ENCODE measurements at regions not wholly inside any gene's neighbourhood (a gene's known extent, or its start where the extent isn't known, plus 50 kb on each side); places are given as distances from the start of the nearest gene placed in this dataset.
"Not testable (repeated sequence)": the region's sequence is repeated elsewhere in the genome, so short reads cannot be mapped to it uniquely, and the experiment has no call there.

- H3K4me3 ChIP-seq (replicated peaks in 1 of 4; ENCODE audit: control extremely low read depth in 1 of 4, insufficient read depth in 1 of 4, low read depth in 3 of 4, low read length in 4 of 4): no peak overlapping the region
- TF ChIP-seq EZH2 (IDR thresholded peaks at IDR 0.05; ENCODE audit: low read length, missing control alignments): no peak
- no peak for TF ChIP-seq CTCF (conservative IDR thresholded peaks at IDR 0.05 in 1 of 2, IDR thresholded peaks at IDR 0.05 in 1 of 2; ENCODE audit: low read depth in 1 of 2, low read length in 2 of 2)
- no peaks in the 10 kb centered on the region for H3K36me3 ChIP-seq (ENCODE audit: control insufficient read depth, insufficient read depth, low read length)
- no peak overlapping the region for H3K27ac ChIP-seq (ENCODE audit: insufficient read depth, low read length)
- H3K4me1 ChIP-seq (ENCODE audit: control insufficient read depth, extremely low read depth, insufficient read depth, low read length): no peaks in the 10 kb centered on the region
- no peaks in the 10 kb centered on the region for H4K20me1 ChIP-seq (ENCODE audit: control insufficient read depth, extremely low read depth, insufficient read depth, low read length)
- H3K79me2 ChIP-seq (ENCODE audit: control insufficient read depth, insufficient read depth, low read length): no peaks in the 10 kb centered on the region
- H2AFZ ChIP-seq (ENCODE audit: low read length): no peak overlapping the region
- no peaks in the 10 kb centered on the region for H3K9me3 ChIP-seq (ENCODE audit: control insufficient read depth, insufficient read depth, low read depth, low read length)
- H3K4me2 ChIP-seq (ENCODE audit: extremely low read depth, insufficient read depth, low read length): no peak overlapping the region
- no peaks in the 10 kb centered on the region for H3K27me3 ChIP-seq (ENCODE audit: control insufficient read depth, insufficient read depth, low read length)
- no peak for DNase-seq (ENCODE audit: low read depth in 2 of 2)
- H3K9ac ChIP-seq (ENCODE audit: insufficient read depth, low read length): no peak overlapping the region
Measured at GRCh38 chr4:110343534-110343933, 132.4 kb upstream of the ENPEP start.

- H3K4me3 ChIP-seq (replicated peaks in 1 of 4; ENCODE audit: control extremely low read depth in 1 of 4, insufficient read depth in 1 of 4, low read depth in 3 of 4, low read length in 4 of 4); H4K20me1 ChIP-seq (ENCODE audit: control insufficient read depth, extremely low read depth, insufficient read depth, low read length); H3K27me3 ChIP-seq (ENCODE audit: control insufficient read depth, insufficient read depth, low read length); H3K4me1 ChIP-seq (ENCODE audit: control insufficient read depth, extremely low read depth, insufficient read depth, low read length); H3K79me2 ChIP-seq (ENCODE audit: control insufficient read depth, insufficient read depth, low read length); H2AFZ ChIP-seq (ENCODE audit: low read length); H3K9ac ChIP-seq (ENCODE audit: insufficient read depth, low read length); H3K4me2 ChIP-seq (ENCODE audit: extremely low read depth, insufficient read depth, low read length); H3K9me3 ChIP-seq (ENCODE audit: control insufficient read depth, insufficient read depth, low read depth, low read length); H3K27ac ChIP-seq (ENCODE audit: insufficient read depth, low read length); H3K36me3 ChIP-seq (ENCODE audit: control insufficient read depth, insufficient read depth, low read length): not testable (repeated sequence)
- DNase-seq (ENCODE audit: low read depth in 2 of 2): peak in 1 of 2 donors; percentile 54
Measured at GRCh38 chr4:110341118-110341517, 134.8 kb upstream of the ENPEP start.

- H3K27me3 ChIP-seq (ENCODE audit: control insufficient read depth, insufficient read depth, low read length): no peaks in the 10 kb centered on the region
- TF ChIP-seq EZH2 (IDR thresholded peaks at IDR 0.05; ENCODE audit: low read length, missing control alignments) (no peak), CTCF (conservative IDR thresholded peaks at IDR 0.05 in 1 of 2, IDR thresholded peaks at IDR 0.05 in 1 of 2; ENCODE audit: low read depth in 1 of 2, low read length in 2 of 2) (no peak)
- H3K4me3 ChIP-seq (replicated peaks in 1 of 4; ENCODE audit: control extremely low read depth in 1 of 4, insufficient read depth in 1 of 4, low read depth in 3 of 4, low read length in 4 of 4): no peak overlapping the region
- H3K79me2 ChIP-seq (ENCODE audit: control insufficient read depth, insufficient read depth, low read length): no peaks in the 10 kb centered on the region
- no peak overlapping the region for H3K4me2 ChIP-seq (ENCODE audit: extremely low read depth, insufficient read depth, low read length)
- no peaks in the 10 kb centered on the region for H3K4me1 ChIP-seq (ENCODE audit: control insufficient read depth, extremely low read depth, insufficient read depth, low read length)
- no peak overlapping the region for H3K9ac ChIP-seq (ENCODE audit: insufficient read depth, low read length)
- no peak overlapping the region for H3K27ac ChIP-seq (ENCODE audit: insufficient read depth, low read length)
- no peaks in the 10 kb centered on the region for H4K20me1 ChIP-seq (ENCODE audit: control insufficient read depth, extremely low read depth, insufficient read depth, low read length)
- H2AFZ ChIP-seq (ENCODE audit: low read length): no peak overlapping the region
- H3K36me3 ChIP-seq (ENCODE audit: control insufficient read depth, insufficient read depth, low read length): no peaks in the 10 kb centered on the region
- H3K9me3 ChIP-seq (ENCODE audit: control insufficient read depth, insufficient read depth, low read depth, low read length): no peaks in the 10 kb centered on the region
- DNase-seq (ENCODE audit: low read depth in 2 of 2): no peak
Measured at GRCh38 chr4:110335399-110335798, 137.0 kb upstream of the ELOVL6 start.

All from fibroblast of lung (primary cell).